Uterus (tissue), 3 donors: ENCODE measurements at regions not wholly inside any gene's neighbourhood (a gene's known extent, or its start where the extent isn't known, plus 50 kb on each side); places are given as distances from the start of the nearest gene placed in this dataset.

Experiments used
- DNase-seq, 2 donors: peaks; one replicate each; pipeline ENCODE4 v3.0.0-alpha.2; 2019 to 2020
- H3K27ac ChIP-seq, 2 donors: fragments of 200-600 bp; sonication (generic); 1 replicate in 1 of 2; 2 replicates in 1 of 2; pipeline ENCODE4 v1.5.1; 2016 to 2018
- H3K27me3 ChIP-seq, 2 donors: fragments of 200-600 bp; sonication (generic); one replicate each; pipeline ENCODE4 v1.5.1; 2018 to 2019; ENCODE audit warnings: control low read depth in 1 of 2
- H3K36me3 ChIP-seq, 2 donors: fragments of 200-600 bp; sonication (generic); one replicate each; pipeline ENCODE4 v1.5.1; 2019; ENCODE audit warnings: control low read depth in 1 of 2
- H3K4me1 ChIP-seq, 2 donors: fragments of 200-600 bp; sonication (generic); one replicate each; pipeline ENCODE4 v1.5.1; 2018 to 2019; ENCODE audit warnings: control low read depth in 1 of 2
- H3K4me3 ChIP-seq, 2 donors: fragments of 200-600 bp; sonication (generic); 1 replicate in 1 of 2; 2 replicates in 1 of 2; pipeline ENCODE4 v1.5.1; 2018 to 2019; ENCODE audit warnings: mild to moderate bottlenecking in 1 of 2
- H3K9me3 ChIP-seq, 2 donors: fragments of 200-600 bp; sonication (generic); one replicate each; pipeline ENCODE4 v1.5.1; 2019; ENCODE audit warnings: control low read depth in 1 of 2
- CTCF ChIP-seq, 4 experiments: fragments of 200-600 bp in 2 of 4; fragments of 450-650 bp in 2 of 4; sonication (generic) in 2 of 4; IDR thresholded peaks; one replicate each; pipeline ENCODE4 v1.5.1; 2016 to 2019; ENCODE audit warnings: antibody characterized with exemption in 4 of 4, mild to moderate bottlenecking in 2 of 4, moderate library complexity in 1 of 4
- POLR2A ChIP-seq, 2 donors: fragments of 450-650 bp; IDR thresholded peaks; one replicate each; pipeline ENCODE4 v1.6.1; 2016; ENCODE audit warnings: antibody characterized with exemption in 2 of 2, mild to moderate bottlenecking in 1 of 2, moderate library complexity in 1 of 2
- intact Hi-C: fragments of 100-400 bp; cut with DNase I; formaldehyde crosslinking; loops from one replicate; pipeline ENCODE4 v1.15.1; 2023; ENCODE audit warnings: low total_unique reads
- donor health status: DM: yes; HTN: yes; CAD: no.

DNA sequence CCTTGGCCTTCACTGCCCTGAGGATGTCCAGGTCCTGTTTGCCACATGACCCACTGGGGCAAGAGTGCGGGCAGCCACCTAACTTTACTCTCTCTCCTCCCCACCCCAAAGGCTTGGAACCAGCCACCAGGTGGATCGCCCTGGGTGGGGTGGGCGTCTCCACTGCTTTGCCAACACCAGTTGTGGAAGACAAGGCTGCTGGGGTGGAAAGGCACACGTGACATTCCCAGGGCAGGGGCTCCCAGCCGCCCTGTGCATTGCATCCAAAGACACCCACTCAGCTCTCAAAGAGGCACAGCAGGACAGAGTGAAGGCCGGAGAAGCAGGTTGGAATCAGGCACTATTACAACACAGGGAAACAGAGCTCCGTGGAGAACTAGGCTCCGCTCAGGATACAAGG lies 162.2 kb downstream of the OLFM1 start:
- intact Hi-C loops, result no loop called here
- Histone ChIP-seq H3K27me3 (no peaks in the 10 kb centered on the region), H3K9me3 (no peaks in the 10 kb centered on the region), H3K4me3 (no peak overlapping the region), H3K4me1 (no peaks in the 10 kb centered on the region), H3K36me3 (no peaks in the 10 kb centered on the region), H3K27ac (no peak overlapping the region)
- TF ChIP-seq CTCF (IDR thresholded peaks at IDR 0.05) (no peak), POLR2A (IDR thresholded peaks at IDR 0.05) (no peak)
- no peak for DNase-seq

DNA sequence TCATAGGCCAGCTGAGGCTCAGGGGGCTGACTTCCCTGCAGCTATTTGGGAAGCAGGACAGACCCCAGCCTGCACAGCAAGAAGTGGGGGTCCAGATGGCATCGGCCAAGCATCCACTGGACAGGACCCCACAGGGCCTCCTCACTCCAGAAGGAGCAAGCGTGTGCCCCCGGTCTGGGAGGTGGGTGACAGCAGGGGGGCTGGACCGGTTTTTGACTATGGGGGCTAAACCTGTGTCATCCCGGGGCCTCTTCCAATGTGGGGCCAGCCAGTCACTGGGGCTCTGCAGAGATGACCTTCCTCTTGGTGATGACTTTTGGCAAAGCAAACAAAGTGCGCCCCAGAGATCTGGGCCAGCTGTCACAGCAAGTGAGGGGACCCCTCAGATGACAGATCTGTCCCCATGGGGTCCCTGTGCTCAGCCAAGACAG lies 163.9 kb downstream of the OLFM1 start:
- no peak overlapping the region for H3K4me3 ChIP-seq
- no peaks in the 10 kb centered on the region for H3K27me3 ChIP-seq
- no peaks in the 10 kb centered on the region for H3K9me3 ChIP-seq
- no peak overlapping the region for H3K27ac ChIP-seq
- TF ChIP-seq CTCF (IDR thresholded peaks at IDR 0.05) (no peak), POLR2A (IDR thresholded peaks at IDR 0.05) (no peak)
- H3K36me3 ChIP-seq, result no peaks in the 10 kb centered on the region
- H3K4me1 ChIP-seq, result no peaks in the 10 kb centered on the region
- intact Hi-C loops, result no loop called here
- no peak for DNase-seq

DNA sequence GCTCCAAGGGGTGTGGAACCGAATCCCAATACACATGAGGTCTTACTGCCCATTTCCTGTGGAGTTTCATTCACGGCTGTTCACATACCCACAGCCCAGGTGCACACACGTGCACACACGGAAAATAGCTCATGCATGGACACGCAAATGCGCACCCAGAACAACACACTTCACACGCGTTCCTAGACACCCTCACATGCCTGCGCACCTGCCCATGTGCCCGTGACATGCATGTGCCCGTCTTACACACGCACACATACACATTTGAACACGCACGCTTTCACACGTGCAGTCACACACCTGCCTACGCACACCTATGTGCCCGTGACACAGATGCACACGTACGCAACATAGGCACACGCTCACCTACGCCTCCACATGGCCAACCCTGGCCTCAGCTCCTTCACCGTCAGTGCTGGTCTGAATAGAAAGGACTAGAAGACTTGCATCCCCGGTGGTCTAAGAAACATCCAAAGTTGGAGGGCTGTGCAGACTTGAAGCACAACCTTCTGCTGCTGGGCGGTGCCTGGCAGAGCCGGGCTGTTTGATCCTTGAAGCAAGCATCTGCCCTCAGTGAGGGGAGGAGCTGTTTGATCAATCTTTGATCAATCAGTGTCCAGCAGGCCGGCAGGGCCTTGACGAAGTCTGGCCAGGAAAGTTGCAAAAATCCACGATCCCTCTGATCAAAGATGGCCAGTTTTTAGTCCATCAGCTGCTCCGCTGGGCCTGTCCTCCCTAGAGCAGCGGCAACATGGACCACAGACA lies 164.7 kb downstream of the OLFM1 start:
- H3K9me3 ChIP-seq, result no peaks in the 10 kb centered on the region
- no peak for TF ChIP-seq CTCF (IDR thresholded peaks at IDR 0.05)
- no peak for TF ChIP-seq POLR2A (IDR thresholded peaks at IDR 0.05)
- no peak for DNase-seq
- H3K4me3 ChIP-seq, result no peak overlapping the region
- H3K27ac ChIP-seq, result no peak overlapping the region
- no peaks in the 10 kb centered on the region for H3K36me3 ChIP-seq
- intact Hi-C loops, result no loop called here
- no peaks in the 10 kb centered on the region for H3K4me1 ChIP-seq
- no peaks in the 10 kb centered on the region for H3K27me3 ChIP-seq

GRCh38 chr9:135252980-135253304 lies 165.5 kb downstream of the OLFM1 start:
- DNase-seq, result no peak
- Histone ChIP-seq H3K4me1 (no peaks in the 10 kb centered on the region), H3K27me3 (no peaks in the 10 kb centered on the region), H3K36me3 (no peaks in the 10 kb centered on the region), H3K9me3 (no peaks in the 10 kb centered on the region), H3K4me3 (no peak overlapping the region), H3K27ac (no peak overlapping the region)
- TF ChIP-seq CTCF (IDR thresholded peaks at IDR 0.05), result no peak
- TF ChIP-seq POLR2A (IDR thresholded peaks at IDR 0.05), result no peak
- intact Hi-C loops, result no loop called here

GRCh38 chr9:135253305-135254004 lies 166.0 kb downstream of the OLFM1 start:
- H3K27me3 ChIP-seq, result no peaks in the 10 kb centered on the region
- intact Hi-C loops, result no loop called here
- no peak overlapping the region for H3K4me3 ChIP-seq
- H3K27ac ChIP-seq, result no peak overlapping the region
- H3K9me3 ChIP-seq, result no peaks in the 10 kb centered on the region
- H3K36me3 ChIP-seq, result no peaks in the 10 kb centered on the region
- no peak for TF ChIP-seq POLR2A (IDR thresholded peaks at IDR 0.05)
- TF ChIP-seq CTCF (IDR thresholded peaks at IDR 0.05), result no peak
- DNase-seq, result no peak
- no peaks in the 10 kb centered on the region for H3K4me1 ChIP-seq
